Endothelial cell of umbilical vein (primary cell): ENCODE measurements at regions not wholly inside any gene's neighbourhood (a gene's known extent, or its start where the extent isn't known, plus 50 kb on each side); places are given as distances from the start of the nearest gene placed in this dataset.

Source experiments
- BruUV-seq: library from RNA; stranded (reverse); fragments of 400-500 nt; replicated peaks from 2 replicates; lab custom pipeline; 2021; lab: Mats Ljungman, UMichigan
- CTCF ChIA-PET: fragments of 300-600, 350-600 bp; sonication (Branson Sonifier 250); formaldehyde crosslinking; loops from one replicate; lab custom pipeline; 2021; ENCODE audit warnings: antibody characterized with exemption, inconsistent platforms; lab: Charles Lee
- POLR2A ChIA-PET: fragments of 300-600, 350-600 bp; sonication (Branson Sonifier 250); formaldehyde crosslinking; loops from one replicate; lab custom pipeline; 2021; ENCODE audit warnings: antibody characterized with exemption, inconsistent platforms; lab: Charles Lee
- DNase-seq: peaks from one replicate; pipeline ENCODE4 v3.0.0-alpha.2; 2011; ENCODE audit warnings: low read depth, low spot score
- FAIRE-seq: peaks from 2 replicates; lab custom pipeline; 2011; peaks lifted over from hg19 to GRCh38; lab: Jason Lieb, UNC
- H2AFZ ChIP-seq: 2 replicates; pipeline ENCODE4 v1.6.0; 2012; ENCODE audit warnings: low read depth, low read length, control low read depth, inconsistent platforms
- H3K27ac ChIP-seq: 2 replicates; pipeline ENCODE4 v1.5.1; 2011; ENCODE audit warnings: low read depth, mild to moderate bottlenecking, control low read depth, low read length, moderate library complexity; ENCODE audit not compliant: insufficient read depth
- H3K27me3 ChIP-seq, 2 experiments: 2 replicates each; pipeline versions ENCODE4 v1.6.0 to v1.6.1; 2011; ENCODE audit warnings: low read length in 2 of 2, mixed read lengths in 1 of 2; ENCODE audit not compliant: control insufficient read depth in 2 of 2, insufficient read depth in 2 of 2
- H3K36me3 ChIP-seq, 2 experiments: 2 replicates in 1 of 2; 3 replicates in 1 of 2; pipeline ENCODE4 v1.5.1; 2011; ENCODE audit warnings: low read length in 2 of 2, mild to moderate bottlenecking in 1 of 2, moderate library complexity in 1 of 2; ENCODE audit not compliant: control insufficient read depth in 2 of 2, insufficient read depth in 2 of 2; ENCODE audit errors: extremely low read depth in 1 of 2
- H3K4me1 ChIP-seq: 3 replicates; pipeline ENCODE4 v1.5.1; 2011; ENCODE audit warnings: mild to moderate bottlenecking, low read length; ENCODE audit not compliant: control insufficient read depth, insufficient read depth; ENCODE audit errors: extremely low read depth
- H3K4me2 ChIP-seq: 2 replicates; pipeline ENCODE4 v1.6.1; 2011; ENCODE audit warnings: low read length, control low read depth, mixed read lengths; ENCODE audit not compliant: insufficient read depth
- H3K4me3 ChIP-seq, 3 experiments: fragments of 200-600 bp in 1 of 3; sonication (generic), shearing (Covaris generic) in 1 of 3; replicated peaks in 1 of 3; 2 replicates each; pipeline ENCODE4 v1.5.1; 2011 to 2016; ENCODE audit warnings: control low read depth in 3 of 3, low read length in 3 of 3, mild to moderate bottlenecking in 2 of 3, inconsistent platforms in 1 of 3, low read depth in 1 of 3, moderate library complexity in 1 of 3; ENCODE audit not compliant: insufficient read depth in 1 of 3
- H3K79me2 ChIP-seq: 2 replicates; pipeline ENCODE4 v1.6.0; 2012; ENCODE audit warnings: low read length, inconsistent platforms; ENCODE audit not compliant: control insufficient read depth, insufficient read depth
- H3K9ac ChIP-seq: replicated peaks from 2 replicates; pipeline ENCODE3; 2011; ENCODE audit warnings: low read length, control low read depth; ENCODE audit not compliant: insufficient read depth; ENCODE audit errors: extremely low read depth
- H3K9me1 ChIP-seq: replicated peaks from 3 replicates; pipeline ENCODE4 v1.6.0; 2011; ENCODE audit warnings: mild to moderate bottlenecking, low read length; ENCODE audit not compliant: control insufficient read depth, insufficient read depth; ENCODE audit errors: extremely low read depth
- H3K9me3 ChIP-seq: replicated peaks from 2 replicates; pipeline ENCODE4 v1.5.1; 2012; ENCODE audit warnings: low read length, inconsistent platforms; ENCODE audit not compliant: control insufficient read depth, insufficient read depth
- H4K20me1 ChIP-seq: replicated peaks from 2 replicates; pipeline ENCODE3; 2011; ENCODE audit warnings: mild to moderate bottlenecking, low read length; ENCODE audit not compliant: control insufficient read depth, insufficient read depth; ENCODE audit errors: extremely low read depth
- FOS ChIP-seq: IDR thresholded peaks from 2 replicates; pipeline ENCODE4 v1.6.1; 2011; ENCODE audit warnings: mild to moderate bottlenecking, low read length, moderate library complexity, borderline replicate concordance; ENCODE audit not compliant: insufficient read depth
- GATA2 ChIP-seq: IDR thresholded peaks from 2 replicates; pipeline ENCODE4 v1.7.0; 2011; ENCODE audit warnings: low read depth, mild to moderate bottlenecking, moderate library complexity, mixed read lengths, low read length; ENCODE audit not compliant: insufficient read length, insufficient read depth
- MYC ChIP-seq: IDR thresholded peaks from one replicate; pipeline ENCODE4 v1.6.1; 2011; ENCODE audit warnings: mild to moderate bottlenecking, low read depth, low read length
- POLR2A ChIP-seq: IDR thresholded peaks from 2 replicates; pipeline ENCODE4 v1.6.1; 2012; ENCODE audit warnings: low read depth, mild to moderate bottlenecking, control low read depth, low read length
- POLR2AphosphoS5 ChIP-seq: IDR thresholded peaks from 2 replicates; pipeline ENCODE4 v1.6.1; 2012; ENCODE audit warnings: low read depth, mild to moderate bottlenecking, control low read depth, low read length, moderate library complexity; ENCODE audit not compliant: insufficient read depth
- dilution Hi-C: fragments of 300-500 bp; cut with MboI; formaldehyde crosslinking; loops from one replicate; pipeline ENCODE4 v1.15.0; 2019; ENCODE audit warnings: low sequenced_read_pairs; ENCODE audit not compliant: extremely low pct_ligation_motif_present
- intact Hi-C: fragments of 100-400 bp; cut with micrococcal nuclease; formaldehyde crosslinking; loops from one replicate; pipeline ENCODE4 v1.10.0; 2022
- TF ChIP-seq, protein P1 (sequence below): IDR thresholded peaks from 2 replicates; pipeline ENCODE4 v1.6.1; 2011; ENCODE audit not compliant: insufficient read depth, insufficient read length
- TF ChIP-seq, protein P2 (sequence below), 2 donors: IDR thresholded peaks; 1 replicate in 1 of 2; 2 replicates in 1 of 2; pipeline ENCODE4 v1.5.1; 2011; ENCODE audit warnings: low read length in 2 of 2, mild to moderate bottlenecking in 2 of 2, moderate library complexity in 2 of 2, control low read depth in 1 of 2, inconsistent platforms in 1 of 2, low read depth in 1 of 2; ENCODE audit not compliant: insufficient read depth in 1 of 2; ENCODE audit errors: extremely low read depth in 1 of 2

DNA sequence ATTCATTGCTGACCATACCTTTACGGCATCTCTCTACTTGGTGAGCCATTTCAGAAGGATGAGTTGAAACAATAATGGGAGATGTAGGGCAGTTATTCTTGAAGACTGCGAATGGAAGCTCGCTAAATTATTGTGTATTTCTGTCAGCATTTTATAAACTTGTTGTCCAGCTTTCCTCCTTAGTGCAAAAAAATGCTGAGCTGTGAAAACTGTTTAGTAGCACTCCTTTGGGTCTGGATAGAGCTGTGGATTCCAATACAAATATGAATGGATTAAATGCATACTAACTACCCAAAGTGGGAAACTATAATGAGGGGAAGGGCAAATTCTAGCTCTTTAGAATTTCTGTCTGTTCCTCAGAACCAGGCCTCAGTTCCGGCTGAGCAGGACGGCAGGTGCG is 461.6 kb downstream of the TXNL1 start:
- no peaks in the 10 kb centered on the region for H3K9me3 ChIP-seq
- no peak for FAIRE-seq

More for the DNA sequence above, 461.6 kb downstream of the TXNL1 start:
- H3K27me3 ChIP-seq, result no peaks in the 10 kb centered on the region
- no peaks in the 10 kb centered on the region for H4K20me1 ChIP-seq
- DNase-seq, result no peak
- H3K4me1 ChIP-seq, result no peaks in the 10 kb centered on the region
- H2AFZ ChIP-seq, result no peak overlapping the region
- H3K4me3 ChIP-seq, result no peak overlapping the region
- H3K36me3 ChIP-seq, result no peaks in the 10 kb centered on the region
- H3K9me1 ChIP-seq, result no peaks in the 10 kb centered on the region
- H3K9ac ChIP-seq, result no peak overlapping the region
- H3K4me2 ChIP-seq, result no peak overlapping the region
- intact Hi-C loops (loop anchor here (2.0 kb wide), 1 partner anchor 40 kb away; no protein-coding TSS in a partner anchor), dilution Hi-C loops (no loop called here)
- CTCF ChIA-PET, result interaction anchor here (1.3 kb wide), 1 partner anchor 23 kb away, joined by 3 read pairs; no protein-coding TSS in a partner anchor
- no peaks in the 10 kb centered on the region for H3K79me2 ChIP-seq
- no TSS peak for BruUV-seq
- POLR2A ChIA-PET, result no interaction called here
- no peak for TF ChIP-seq POLR2A
- no peak for TF ChIP-seq MYC
- no peak for TF ChIP-seq GATA2
- no peak for TF ChIP-seq FOS
- TF ChIP-seq, protein P1, sequence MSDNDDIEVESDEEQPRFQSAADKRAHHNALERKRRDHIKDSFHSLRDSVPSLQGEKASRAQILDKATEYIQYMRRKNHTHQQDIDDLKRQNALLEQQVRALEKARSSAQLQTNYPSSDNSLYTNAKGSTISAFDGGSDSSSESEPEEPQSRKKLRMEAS, result no peak
- TF ChIP-seq POLR2AphosphoS5, result no peak
- TF ChIP-seq, protein P2, sequence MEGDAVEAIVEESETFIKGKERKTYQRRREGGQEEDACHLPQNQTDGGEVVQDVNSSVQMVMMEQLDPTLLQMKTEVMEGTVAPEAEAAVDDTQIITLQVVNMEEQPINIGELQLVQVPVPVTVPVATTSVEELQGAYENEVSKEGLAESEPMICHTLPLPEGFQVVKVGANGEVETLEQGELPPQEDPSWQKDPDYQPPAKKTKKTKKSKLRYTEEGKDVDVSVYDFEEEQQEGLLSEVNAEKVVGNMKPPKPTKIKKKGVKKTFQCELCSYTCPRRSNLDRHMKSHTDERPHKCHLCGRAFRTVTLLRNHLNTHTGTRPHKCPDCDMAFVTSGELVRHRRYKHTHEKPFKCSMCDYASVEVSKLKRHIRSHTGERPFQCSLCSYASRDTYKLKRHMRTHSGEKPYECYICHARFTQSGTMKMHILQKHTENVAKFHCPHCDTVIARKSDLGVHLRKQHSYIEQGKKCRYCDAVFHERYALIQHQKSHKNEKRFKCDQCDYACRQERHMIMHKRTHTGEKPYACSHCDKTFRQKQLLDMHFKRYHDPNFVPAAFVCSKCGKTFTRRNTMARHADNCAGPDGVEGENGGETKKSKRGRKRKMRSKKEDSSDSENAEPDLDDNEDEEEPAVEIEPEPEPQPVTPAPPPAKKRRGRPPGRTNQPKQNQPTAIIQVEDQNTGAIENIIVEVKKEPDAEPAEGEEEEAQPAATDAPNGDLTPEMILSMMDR (IDR thresholded peaks at IDR 0.05; ENCODE audit: extremely low read depth in 1 of 2, insufficient read depth in 1 of 2, low read depth in 1 of 2, low read length in 2 of 2), result no peak
- no peak overlapping the region for H3K27ac ChIP-seq
